ENCODE measurements at regions not wholly inside any gene's neighbourhood (a gene's known extent, or its start where the extent isn't known, plus 50 kb on each side); places are given as distances from the start of the nearest gene placed in this dataset.
"Not testable (repeated sequence)": the region's sequence is repeated elsewhere in the genome, so short reads cannot be mapped to it uniquely, and the experiment has no call there.

GRCh38 chr4:16450724-16451123 lies 224.5 kb upstream of the TAPT1 start:
- no peak for DNase-seq

GRCh38 chr4:16450031-16450430 lies 223.8 kb upstream of the TAPT1 start:
- DNase-seq: no peak

GRCh38 chr4:16449406-16449805 lies 223.1 kb upstream of the TAPT1 start:
- no peak for DNase-seq

- no peak for DNase-seq
Measured at GRCh38 chr4:16448241-16448840, 222.1 kb upstream of the TAPT1 start.

- DNase-seq: peak; percentile 0
Measured at GRCh38 chr4:16443504-16444088, 217.3 kb upstream of the TAPT1 start.

- no peak for DNase-seq
Measured at GRCh38 chr4:16442296-16442695, 216.0 kb upstream of the TAPT1 start.

GRCh38 chr4:16439768-16440167 lies 213.5 kb upstream of the TAPT1 start:
- DNase-seq: no peak

GRCh38 chr4:16438986-16439385 lies 212.7 kb upstream of the TAPT1 start:
- DNase-seq: no peak

GRCh38 chr4:16437836-16438235 lies 211.6 kb upstream of the TAPT1 start:
- no peak for DNase-seq

- no peak for DNase-seq
Measured at GRCh38 chr4:16431866-16432265, 205.6 kb upstream of the TAPT1 start.

- DNase-seq: no peak
Measured at GRCh38 chr4:16418814-16419213, 192.5 kb upstream of the TAPT1 start.

- no peak for DNase-seq
Measured at GRCh38 chr4:16417198-16417597, 190.9 kb upstream of the TAPT1 start.

- DNase-seq: no peak
Measured at GRCh38 chr4:16416601-16417000, 190.3 kb upstream of the TAPT1 start.

- no peak for DNase-seq
Measured at GRCh38 chr4:16415751-16416150, 189.5 kb upstream of the TAPT1 start.

- DNase-seq: no peak
Measured at GRCh38 chr4:16413814-16414555, 187.7 kb upstream of the TAPT1 start.

GRCh38 chr4:16411501-16412085 lies 185.3 kb upstream of the TAPT1 start:
- DNase-seq: no peak

GRCh38 chr4:16393216-16393615 lies 166.9 kb upstream of the TAPT1 start:
- not testable (repeated sequence) for DNase-seq

GRCh38 chr4:16391196-16391595 lies 164.9 kb upstream of the TAPT1 start:
- DNase-seq: no peak

- no peak for DNase-seq
Measured at GRCh38 chr4:16387448-16387847, 161.2 kb upstream of the TAPT1 start.

GRCh38 chr4:16386711-16387320 lies 160.5 kb upstream of the TAPT1 start:
- no peak for DNase-seq

- DNase-seq: no peak
Measured at GRCh38 chr4:16384576-16384975, 158.3 kb upstream of the TAPT1 start.

GRCh38 chr4:16382571-16382970 lies 156.3 kb upstream of the TAPT1 start:
- no peak for DNase-seq

- DNase-seq: no peak
Measured at GRCh38 chr4:16377887-16378286, 151.6 kb upstream of the TAPT1 start.
